ENCODE measurements at regions not wholly inside any gene's neighbourhood (a gene's known extent, or its start where the extent isn't known, plus 50 kb on each side); places are given as distances from the start of the nearest gene placed in this dataset.

DNA sequence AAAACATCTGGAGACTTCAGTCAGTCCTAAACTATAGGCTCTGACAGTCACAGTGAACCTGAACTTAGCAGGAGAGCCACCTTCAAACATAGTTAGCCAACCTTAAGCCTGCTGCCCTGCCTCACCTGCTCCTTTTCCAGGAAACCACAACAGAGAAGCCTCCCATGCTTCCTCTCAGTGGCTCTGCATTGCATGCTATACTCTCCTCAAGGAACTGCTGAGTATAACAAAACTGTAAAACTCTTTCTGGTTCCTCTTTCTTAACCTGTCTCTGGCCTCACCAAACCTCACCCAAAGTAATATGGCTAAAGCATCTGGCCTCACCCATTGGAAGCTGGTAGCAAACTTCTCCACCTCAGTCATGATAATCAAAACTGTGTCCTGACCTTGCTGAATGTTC is 122.1 kb downstream of the ANKRD50 start:
- DNase-seq, result no peak

DNA sequence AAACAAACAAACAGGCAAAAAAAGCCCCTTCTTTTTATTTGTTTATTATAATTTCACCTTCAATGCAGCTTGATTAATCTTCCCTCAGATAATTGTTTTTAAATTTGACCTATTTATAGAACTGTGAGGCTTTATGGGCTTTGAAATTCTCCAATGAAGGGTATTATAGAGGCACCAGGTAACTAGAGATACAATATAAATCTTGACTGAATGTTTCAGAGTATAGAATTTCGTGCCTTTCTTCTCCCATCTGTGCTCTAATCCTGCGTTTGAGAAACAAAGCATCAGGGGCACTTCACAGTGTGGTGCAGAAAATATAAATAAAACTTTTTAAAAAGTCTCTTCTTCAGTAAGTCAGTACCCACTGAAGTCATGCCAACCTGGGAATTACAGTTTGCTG is 120.9 kb downstream of the ANKRD50 start:
- DNase-seq, result no peak

DNA sequence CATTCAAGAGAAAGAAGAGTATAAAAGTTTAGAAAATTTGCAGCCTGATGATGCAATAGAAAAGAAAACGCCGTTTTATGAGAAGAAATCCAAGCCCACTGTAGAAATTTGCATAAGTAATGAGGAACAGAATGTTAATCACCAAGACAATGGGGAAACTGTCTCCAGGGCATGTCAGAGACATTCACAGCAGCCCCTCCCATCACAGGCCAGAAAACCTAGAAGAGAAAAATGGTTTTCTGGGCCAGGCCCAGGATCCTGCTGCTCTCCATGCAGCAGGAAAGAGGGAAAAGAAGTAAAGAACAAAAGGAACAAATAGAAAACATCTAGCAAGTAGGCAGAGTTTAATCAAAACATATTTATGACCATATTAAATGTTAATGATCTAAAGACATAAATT is 119.0 kb downstream of the ANKRD50 start:
- no peak for DNase-seq

DNA sequence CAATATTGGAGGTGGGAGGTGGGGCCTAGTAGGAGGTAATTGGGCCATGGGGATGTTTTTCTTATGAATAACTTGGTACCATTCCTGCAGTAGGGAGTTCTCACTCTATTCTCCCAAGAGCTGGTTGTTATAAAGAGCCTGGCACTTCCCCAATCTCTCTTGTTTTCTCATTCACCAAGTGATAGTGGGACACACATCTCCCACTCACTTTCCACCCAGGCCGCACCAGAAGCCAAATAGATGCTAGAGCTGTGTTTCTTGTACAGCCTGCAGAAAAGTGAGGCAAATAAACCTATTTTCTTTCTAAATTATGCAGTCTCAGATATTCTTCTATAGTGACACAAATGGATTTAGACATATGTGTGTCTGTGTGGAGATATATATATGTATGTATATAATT is 117.6 kb downstream of the ANKRD50 start:
- no peak for DNase-seq

DNA sequence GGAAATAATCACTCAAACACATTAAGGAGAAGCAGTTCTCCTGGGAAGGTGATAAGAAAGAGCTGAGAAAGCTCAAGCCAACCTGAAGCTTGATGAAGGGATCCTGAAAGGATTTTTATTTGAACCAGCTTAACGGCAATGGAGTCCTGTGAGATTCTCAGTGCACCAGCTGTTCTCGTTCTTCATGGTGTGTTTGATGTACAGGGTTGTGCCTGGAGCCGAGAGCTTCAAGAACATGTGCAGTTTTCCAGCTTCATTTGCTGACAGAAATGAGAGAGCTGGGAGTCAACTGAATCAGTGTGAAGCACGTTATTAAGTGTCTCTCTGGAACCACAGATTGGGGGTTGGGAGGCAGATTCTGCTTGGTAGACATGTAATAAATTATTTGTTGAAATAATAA is 115.7 kb downstream of the ANKRD50 start:
- DNase-seq, result no peak

DNA sequence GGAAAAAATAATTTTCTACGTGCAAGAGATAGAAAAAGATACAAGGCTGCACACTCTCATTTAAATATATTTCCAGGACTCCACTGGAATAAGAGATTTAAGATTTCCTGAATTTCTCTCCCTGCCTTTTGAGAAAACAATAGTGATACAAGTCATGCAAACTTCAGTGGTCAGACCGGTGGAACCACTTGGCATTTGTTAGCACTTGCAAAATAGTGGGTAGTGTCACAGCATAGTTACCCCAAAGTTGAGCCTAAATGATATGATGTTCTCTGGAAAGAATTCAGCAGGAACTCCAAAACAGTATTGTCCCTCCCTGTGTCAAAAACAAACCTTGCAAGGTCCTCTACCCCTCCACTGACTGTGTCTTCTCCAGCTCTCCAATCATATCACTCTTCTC is 102.3 kb downstream of the ANKRD50 start:
- DNase-seq, result no peak
